Keratinocyte (primary cell): ENCODE measurements at regions not wholly inside any gene's neighbourhood (a gene's known extent, or its start where the extent isn't known, plus 50 kb on each side); places are given as distances from the start of the nearest gene placed in this dataset.

Experiments
- CTCF ChIP-seq, 3 experiments: IDR thresholded peaks in 1 of 3; conservative IDR thresholded peaks in 1 of 3; optimal IDR thresholded peaks in 1 of 3; 2 replicates in 2 of 3; 3 replicates in 1 of 3; pipeline versions ENCODE3 to v1.5.1; 2011; ENCODE audit warnings: low read length in 3 of 3, mild to moderate bottlenecking in 3 of 3, moderate library complexity in 2 of 3, control low read depth in 1 of 3, inconsistent platforms in 1 of 3; ENCODE audit not compliant: insufficient read depth in 2 of 3; ENCODE audit errors: extremely low read depth in 1 of 3
- EZH2 ChIP-seq: IDR thresholded peaks from one replicate; pipeline ENCODE4 v1.6.1; 2012; ENCODE audit warnings: inconsistent platforms, mild to moderate bottlenecking, low read length, moderate library complexity

- no peak for TF ChIP-seq CTCF (optimal IDR thresholded peaks at IDR 0.05 in 1 of 3, IDR thresholded peaks at IDR 0.05 in 1 of 3, conservative IDR thresholded peaks at IDR 0.05 in 1 of 3; ENCODE audit: extremely low read depth in 1 of 3, insufficient read depth in 2 of 3, low read length in 3 of 3)
- TF ChIP-seq EZH2, result no peak
Observed at GRCh38 chr17:33637534-33637933, 344.4 kb upstream of the ASIC2 start.
